IMR-90 (cell line): ENCODE measurements at regions not wholly inside any gene's neighbourhood (a gene's known extent, or its start where the extent isn't known, plus 50 kb on each side); places are given as distances from the start of the nearest gene placed in this dataset.

ENCODE experiments used
- ATAC-seq: fragments of 200-7000 bp; cut with Tn5 transposase; 2 replicates; pipeline ENCODE4 v1.9.1; 2020; ENCODE audit warnings: low read depth, mild to moderate bottlenecking, moderate library complexity
- BruUV-seq: library from RNA; stranded (reverse); fragments of 400-500 nt; replicated peaks from 2 replicates; lab custom pipeline; 2021; lab: Mats Ljungman, UMichigan
- CTCF ChIA-PET: fragments of 300-600 bp; formaldehyde crosslinking; extraction: SDS; loops from one replicate; lab custom pipeline; 2021; ENCODE audit warnings: antibody characterized with exemption; lab: Yijun Ruan, JAX
- POLR2A ChIA-PET: fragments of 300-600 bp; sonication (Branson Sonifier 250); formaldehyde crosslinking; loops from one replicate; lab custom pipeline; 2022; ENCODE audit warnings: antibody characterized with exemption; ENCODE audit not compliant: unreplicated experiment; lab: Charles Lee
- DNase-seq: peaks from one replicate; pipeline ENCODE4 v3.0.0; 2013
- H2AFZ ChIP-seq: replicated peaks from 2 replicates; pipeline ENCODE3; 2013; ENCODE audit warnings: low read length, mild to moderate bottlenecking; ENCODE audit not compliant: poor library complexity
- H2AK5ac ChIP-seq: 2 replicates; pipeline ENCODE4 v1.6.1; 2013; ENCODE audit warnings: low read depth, low read length, inconsistent platforms
- H2AK9ac ChIP-seq: replicated peaks from 2 replicates; pipeline ENCODE3; 2013; ENCODE audit warnings: mild to moderate bottlenecking, low read depth, low read length, moderate library complexity; ENCODE audit not compliant: poor library complexity
- H2BK120ac ChIP-seq: 2 replicates; pipeline ENCODE4 v1.6.1; 2013; ENCODE audit warnings: low read depth, low read length, inconsistent platforms
- H2BK15ac ChIP-seq: 3 replicates; pipeline ENCODE4 v1.6.1; 2013; ENCODE audit warnings: low read depth, low read length, inconsistent platforms
- H2BK20ac ChIP-seq: 2 replicates; pipeline ENCODE4 v1.6.1; 2013; ENCODE audit warnings: low read depth, mild to moderate bottlenecking, inconsistent platforms, low read length, moderate library complexity
- H2BK5ac ChIP-seq: 2 replicates; pipeline ENCODE4 v1.6.1; 2013; ENCODE audit warnings: mild to moderate bottlenecking, low read depth, low read length, inconsistent platforms; ENCODE audit not compliant: poor library complexity, severe bottlenecking
- H3K14ac ChIP-seq: replicated peaks from 2 replicates; pipeline ENCODE4 v1.6.1; 2013; ENCODE audit warnings: low read depth, low read length, inconsistent platforms
- H3K18ac ChIP-seq: 2 replicates; pipeline ENCODE4 v1.6.1; 2013; ENCODE audit warnings: low read depth, low read length, control low read depth
- H3K23ac ChIP-seq: 2 replicates; pipeline ENCODE4 v1.6.1; 2013; ENCODE audit warnings: low read depth, low read length, inconsistent platforms
- H3K27ac ChIP-seq: 2 replicates; pipeline ENCODE4 v1.5.1; 2013; ENCODE audit warnings: mild to moderate bottlenecking, control low read depth, low read length; ENCODE audit not compliant: insufficient read depth
- H3K27me3 ChIP-seq: 2 replicates; pipeline ENCODE4 v1.6.1; 2013; ENCODE audit warnings: low read length; ENCODE audit not compliant: control insufficient read depth, insufficient read depth
- H3K36me3 ChIP-seq: 2 replicates; pipeline ENCODE4 v1.6.1; 2013; ENCODE audit warnings: low read length, mixed read lengths; ENCODE audit not compliant: control insufficient read depth, insufficient read depth
- H3K4ac ChIP-seq: 2 replicates; pipeline ENCODE4 v1.6.1; 2013; ENCODE audit warnings: low read depth, low read length, inconsistent platforms
- H3K4me1 ChIP-seq: 2 replicates; pipeline ENCODE4 v1.6.1; 2013; ENCODE audit warnings: low read length, mixed read lengths; ENCODE audit not compliant: control insufficient read depth, insufficient read depth
- H3K4me2 ChIP-seq: 2 replicates; pipeline ENCODE4 v1.6.1; 2013; ENCODE audit warnings: low read depth, mild to moderate bottlenecking, control low read depth, low read length, moderate library complexity
- H3K4me3 ChIP-seq: 2 replicates; pipeline ENCODE4 v1.5.1; 2013; ENCODE audit warnings: low read depth, mild to moderate bottlenecking, control low read depth, low read length, moderate library complexity; ENCODE audit not compliant: insufficient read depth
- H3K56ac ChIP-seq: 2 replicates; pipeline ENCODE4 v1.6.1; 2013; ENCODE audit warnings: low read length, inconsistent platforms; ENCODE audit not compliant: insufficient read depth; ENCODE audit errors: extremely low read depth
- H3K79me1 ChIP-seq, 2 experiments: 2 replicates each; pipeline ENCODE4 v1.6.1; 2013; ENCODE audit warnings: low read length in 2 of 2, inconsistent platforms in 1 of 2, low read depth in 1 of 2
- H3K9ac ChIP-seq: 2 replicates; pipeline ENCODE4 v1.6.1; 2013; ENCODE audit warnings: low read depth, low read length, control low read depth
- H3K9me1 ChIP-seq: 2 replicates; pipeline ENCODE4 v1.6.1; 2013; ENCODE audit warnings: low read length, inconsistent platforms; ENCODE audit not compliant: insufficient read depth
- H3K9me3 ChIP-seq: 2 replicates; pipeline ENCODE4 v1.6.1; 2013; ENCODE audit warnings: low read length; ENCODE audit not compliant: control insufficient read depth, insufficient read depth
- H4K20me1 ChIP-seq: 2 replicates; pipeline ENCODE4 v1.6.1; 2013; ENCODE audit warnings: low read length, inconsistent platforms; ENCODE audit not compliant: insufficient read depth
- H4K5ac ChIP-seq: 2 replicates; pipeline ENCODE4 v1.6.1; 2013; ENCODE audit warnings: mild to moderate bottlenecking, low read depth, low read length, control low read depth
- H4K8ac ChIP-seq, 2 experiments: 2 replicates each; pipeline ENCODE4 v1.6.1; 2013; ENCODE audit warnings: low read depth in 2 of 2, low read length in 2 of 2, control low read depth in 1 of 2, inconsistent platforms in 1 of 2
- H4K91ac ChIP-seq: 2 replicates; pipeline ENCODE4 v1.6.1; 2013; ENCODE audit warnings: low read depth, low read length, inconsistent platforms; ENCODE audit not compliant: insufficient read depth
- BHLHE40 ChIP-seq: fragments of 150-350 bp; IDR thresholded peaks from 2 replicates; pipeline ENCODE4 v1.6.1; 2016; ENCODE audit warnings: mild to moderate bottlenecking, low read depth, low read length
- MAFK ChIP-seq: IDR thresholded peaks from 2 replicates; pipeline ENCODE4 v1.6.1; 2012; ENCODE audit warnings: low read depth, low read length, improper control_type of control experiment
- MXI1 ChIP-seq: IDR thresholded peaks from 2 replicates; pipeline ENCODE4 v1.6.1; 2012; ENCODE audit warnings: low read depth, mild to moderate bottlenecking, low read length, moderate library complexity, borderline replicate concordance
- WGBS, 2 experiments: methylation state at CpG; one replicate each; pipeline versions ENCODE4 v1.1.5 to v1.1.7; 2013; ENCODE audit warnings: missing lambda C conversion rate in 2 of 2; ENCODE audit not compliant: insufficient read length in 1 of 2; ENCODE audit errors: extremely low coverage in 2 of 2; 5-methylcytosine and 5-hydroxymethylcytosine counted together
- dilution Hi-C: fragments of 300-500 bp; cut with HindIII; formaldehyde crosslinking; loops from one replicate; pipeline ENCODE4 v1.14.3; 2018; ENCODE audit warnings: low sequenced_read_pairs; ENCODE audit not compliant: unreplicated experiment
- in situ Hi-C: fragments of 300-500 bp; cut with MboI; formaldehyde crosslinking; loops from 3 replicates; pipeline ENCODE4 v1.14.3; 2019; ENCODE audit warnings: low sequenced_read_pairs, inconsistent platforms, mixed read lengths
- intact Hi-C: fragments of 100-400 bp; cut with micrococcal nuclease; formaldehyde crosslinking; loops from 2 replicates; pipeline ENCODE4 v1.10.0; 2022

DNA sequence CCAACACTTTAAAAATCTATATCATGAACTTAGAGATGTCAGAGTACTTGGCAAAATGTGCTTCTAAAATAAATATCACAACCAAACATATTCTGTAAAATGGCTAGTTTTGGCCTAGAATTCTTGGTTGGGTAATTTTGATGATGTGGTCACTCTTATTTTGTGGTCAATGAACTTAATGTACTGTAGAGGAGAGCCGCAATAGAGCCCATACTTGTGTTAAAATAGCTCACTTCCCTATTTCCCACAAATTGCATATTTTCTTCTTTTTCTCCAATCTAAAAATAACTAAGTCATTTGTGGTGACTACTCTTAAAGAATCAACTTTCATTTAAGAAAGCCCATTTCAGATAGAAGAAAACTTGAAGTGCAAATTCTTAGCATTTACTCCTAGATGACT, 619.4 kb downstream of the CCER1 start:
- Histone ChIP-seq H2BK120ac (no peak overlapping the region), H4K20me1 (no peaks in the 10 kb centered on the region), H4K8ac (no peak overlapping the region), H2AK9ac (no peak overlapping the region), H3K23ac (no peak overlapping the region), H3K9me1 (no peaks in the 10 kb centered on the region), H3K9me3 (no peaks in the 10 kb centered on the region), H3K14ac (no peak overlapping the region), H3K56ac (no peak overlapping the region), H3K27ac (no peak overlapping the region), H3K27me3 (no peaks in the 10 kb centered on the region), H2BK20ac (no peak overlapping the region), H3K4me2 (no peak overlapping the region), H2AK5ac (no peak overlapping the region), H3K9ac (no peak overlapping the region), H3K79me1 (no peaks in the 10 kb centered on the region), H3K36me3 (no peaks in the 10 kb centered on the region), H4K5ac (no peak overlapping the region), H3K4me3 (no peak overlapping the region), H3K4me1 (no peaks in the 10 kb centered on the region), H2BK5ac (no peak overlapping the region), H4K91ac (no peak overlapping the region), H3K18ac (no peak overlapping the region), H2AFZ (no peak overlapping the region), H2BK15ac (no peak overlapping the region), H3K4ac (no peak overlapping the region)
- DNase-seq (no peak), ATAC-seq (no peak)
- WGBS, 2 experiments: no CpG with 5 or more reads among the region's 1 CpG
- intact Hi-C loops (loop anchor here (5.0 kb wide), 1 partner anchor 793 kb away; no protein-coding TSS in a partner anchor), in situ Hi-C loops (no loop called here), dilution Hi-C loops (no loop called here)
- CTCF ChIA-PET: no interaction called here
- no TSS peak for BruUV-seq
- TF ChIP-seq BHLHE40: no peak
- TF ChIP-seq MXI1: no peak
- no peak for TF ChIP-seq MAFK
- POLR2A ChIA-PET: no interaction called here
